ENCODE measurements at regions not wholly inside any gene's neighbourhood (a gene's known extent, or its start where the extent isn't known, plus 50 kb on each side); places are given as distances from the start of the nearest gene placed in this dataset.

GRCh38 chr2:8409461-8410260, 272.2 kb upstream of the ID2 start:
- in situ Hi-C loops (cut with MboI; ENCODE audit: low sequenced_read_pairs): no loop called here

- in situ Hi-C loops (cut with MboI; ENCODE audit: low sequenced_read_pairs): no loop called here
Observed at GRCh38 chr2:8412082-8412481, 269.8 kb upstream of the ID2 start.

DNA sequence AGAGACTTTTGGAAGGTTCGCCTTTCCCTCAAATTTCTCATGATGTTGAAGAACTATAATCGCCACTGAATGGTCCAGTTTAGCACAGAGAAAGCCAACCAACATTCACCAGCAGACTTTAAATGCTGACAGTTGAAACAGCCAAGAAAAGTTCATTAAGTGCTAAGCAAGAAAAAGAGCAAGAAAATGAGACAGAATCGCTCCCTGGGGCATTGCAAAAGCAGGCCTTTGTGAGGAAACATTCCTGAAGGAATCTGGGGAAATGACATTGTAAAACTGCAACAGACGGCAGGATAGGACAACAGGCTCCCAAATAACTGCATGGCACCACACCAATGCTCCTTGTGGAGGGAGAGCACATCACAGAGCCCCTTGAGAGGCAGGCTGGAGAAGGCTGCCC, 269.3 kb upstream of the ID2 start:
- in situ Hi-C loops (cut with MboI; ENCODE audit: low sequenced_read_pairs): no loop called here

DNA sequence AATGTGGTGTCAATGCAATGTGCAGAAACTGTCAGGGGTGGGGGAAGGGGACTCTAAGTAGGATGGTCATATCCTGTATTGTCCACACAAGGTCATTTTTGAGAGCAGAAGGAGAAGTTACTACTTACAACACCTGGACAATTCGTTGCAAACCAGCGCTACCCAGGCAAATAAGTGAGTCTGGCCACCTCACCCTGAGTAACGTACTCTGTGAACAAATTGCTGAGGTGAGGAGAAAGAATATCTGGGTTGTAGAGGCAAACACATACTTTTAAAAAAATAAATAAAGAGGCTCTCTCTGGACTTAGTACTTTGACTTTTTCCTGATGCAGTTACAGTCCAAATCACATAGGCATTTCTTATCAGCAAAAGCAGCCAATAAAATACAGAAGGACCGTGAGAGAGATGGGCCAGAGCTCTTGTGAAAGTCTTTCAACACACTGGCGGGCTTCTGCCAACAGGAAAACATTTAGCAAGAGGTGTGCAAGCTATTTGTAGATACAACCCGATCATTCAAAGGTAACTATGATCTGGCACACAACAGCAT, 268.2 kb upstream of the ID2 start:
- in situ Hi-C loops (cut with MboI; ENCODE audit: low sequenced_read_pairs): no loop called here

GRCh38 chr2:8414946-8415879, 266.6 kb upstream of the ID2 start:
- in situ Hi-C loops (cut with MboI; ENCODE audit: low sequenced_read_pairs): no loop called here

DNA sequence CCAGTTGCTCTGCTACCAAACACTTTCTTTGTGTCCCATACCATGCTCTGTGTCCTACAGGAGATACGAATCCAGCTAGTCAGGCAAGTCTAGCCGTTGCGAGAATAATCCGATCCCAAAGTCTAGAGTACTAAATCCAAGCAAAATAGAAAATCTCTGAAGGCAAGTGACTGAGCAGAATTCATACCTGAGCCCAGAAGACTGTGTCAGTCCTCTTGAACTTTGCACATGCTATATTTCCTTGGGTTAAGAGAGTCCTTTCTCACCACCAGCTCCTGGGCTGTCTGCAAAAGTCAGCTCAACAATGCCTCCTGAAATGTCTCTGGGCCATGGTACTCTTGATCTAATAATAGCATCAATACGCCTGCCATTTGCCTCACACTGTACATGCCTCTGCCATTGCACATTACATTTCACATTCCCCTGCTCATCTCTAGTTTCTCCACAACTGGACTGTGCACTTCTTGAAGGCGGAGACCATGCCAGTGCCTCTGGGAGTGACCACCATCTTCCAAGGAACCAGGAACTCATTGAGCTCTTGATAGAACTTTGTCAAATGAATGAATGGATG, 265.8 kb upstream of the ID2 start:
- in situ Hi-C loops (cut with MboI; ENCODE audit: low sequenced_read_pairs): no loop called here

DNA sequence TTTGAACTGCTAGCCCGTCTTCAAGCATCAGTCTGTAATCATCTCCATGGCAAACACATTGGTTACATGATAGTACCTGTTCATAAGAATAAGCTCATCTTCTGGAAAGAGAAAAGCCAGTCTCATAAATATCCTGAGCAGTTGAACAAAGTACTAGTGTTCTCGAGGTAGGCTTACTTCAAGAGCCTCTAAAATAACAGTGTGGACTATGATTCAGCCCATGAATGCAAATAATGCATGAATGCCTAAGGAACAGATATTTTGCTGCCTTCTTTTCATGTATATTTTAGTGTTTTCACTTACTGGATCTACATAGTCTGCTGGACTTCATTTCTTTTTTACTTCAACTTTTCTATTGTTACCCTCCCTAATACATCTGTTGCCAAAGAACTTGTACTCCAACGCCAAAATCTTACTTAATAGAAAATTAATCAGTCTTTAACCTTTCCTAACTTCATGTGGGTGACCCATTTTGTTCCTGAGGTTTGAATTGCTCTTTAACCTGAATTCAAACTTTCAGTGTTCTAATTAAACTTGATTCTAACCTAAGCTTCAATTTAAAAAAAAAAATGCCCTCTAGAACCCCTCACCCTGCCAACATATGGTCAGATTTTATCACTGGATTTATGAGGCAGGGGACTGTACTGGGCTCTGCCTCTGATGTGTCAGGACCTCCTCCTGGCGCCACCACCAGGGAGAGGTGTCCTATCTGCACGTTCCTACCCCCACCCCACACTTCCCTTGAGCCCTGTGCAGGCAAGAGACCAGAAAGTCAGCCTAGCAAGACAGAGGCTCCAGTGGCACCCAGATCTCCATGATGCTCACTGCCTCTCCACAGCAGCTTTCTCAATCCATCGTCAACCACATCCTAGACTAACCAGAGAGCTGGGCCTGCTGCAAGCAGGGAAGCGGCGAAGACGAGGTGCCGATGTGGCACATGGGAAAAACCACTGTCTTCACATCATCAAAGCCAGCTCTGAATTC, 264.7 kb upstream of the ID2 start:
- in situ Hi-C loops (cut with MboI; ENCODE audit: low sequenced_read_pairs): no loop called here

GRCh38 chr2:8418721-8419120, 263.1 kb upstream of the ID2 start:
- in situ Hi-C loops (cut with MboI; ENCODE audit: low sequenced_read_pairs): no loop called here

GRCh38 chr2:8421658-8422449, 260.0 kb upstream of the ID2 start:
- in situ Hi-C loops (cut with MboI; ENCODE audit: low sequenced_read_pairs): no loop called here

GRCh38 chr2:8422450-8422800, 259.4 kb upstream of the ID2 start:
- in situ Hi-C loops (cut with MboI; ENCODE audit: low sequenced_read_pairs): no loop called here

- in situ Hi-C loops (cut with MboI; ENCODE audit: low sequenced_read_pairs): no loop called here
Observed at GRCh38 chr2:8424997-8425900, 256.6 kb upstream of the ID2 start.

- in situ Hi-C loops (cut with MboI; ENCODE audit: low sequenced_read_pairs): no loop called here
Observed at GRCh38 chr2:8426550-8426949, 255.3 kb upstream of the ID2 start.

- in situ Hi-C loops (cut with MboI; ENCODE audit: low sequenced_read_pairs): no loop called here
Observed at GRCh38 chr2:8427211-8427610, 254.6 kb upstream of the ID2 start.

DNA sequence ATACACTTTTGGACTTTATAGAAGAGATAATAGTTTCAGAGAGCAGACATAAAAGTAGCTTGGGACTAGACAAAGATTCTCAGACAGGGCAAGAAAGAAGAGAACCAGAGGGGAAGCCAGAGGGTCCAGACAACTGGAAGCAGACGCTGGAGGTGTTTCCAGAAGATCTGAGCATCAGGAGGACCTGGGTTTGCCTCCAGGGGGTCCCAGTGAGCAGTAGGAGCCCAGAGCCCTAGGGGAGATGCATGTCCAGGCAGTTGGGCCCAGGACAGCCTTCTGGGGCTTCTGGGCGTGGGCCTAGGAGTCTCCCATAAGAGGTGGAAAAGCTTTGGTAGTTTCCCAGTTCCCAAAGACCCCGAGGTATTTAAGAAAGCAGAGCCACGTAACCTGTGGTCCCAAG, 251.2 kb upstream of the ID2 start:
- in situ Hi-C loops (cut with MboI; ENCODE audit: low sequenced_read_pairs): no loop called here

- in situ Hi-C loops (cut with MboI; ENCODE audit: low sequenced_read_pairs): no loop called here
Observed at GRCh38 chr2:8431446-8432125, 250.3 kb upstream of the ID2 start.

DNA sequence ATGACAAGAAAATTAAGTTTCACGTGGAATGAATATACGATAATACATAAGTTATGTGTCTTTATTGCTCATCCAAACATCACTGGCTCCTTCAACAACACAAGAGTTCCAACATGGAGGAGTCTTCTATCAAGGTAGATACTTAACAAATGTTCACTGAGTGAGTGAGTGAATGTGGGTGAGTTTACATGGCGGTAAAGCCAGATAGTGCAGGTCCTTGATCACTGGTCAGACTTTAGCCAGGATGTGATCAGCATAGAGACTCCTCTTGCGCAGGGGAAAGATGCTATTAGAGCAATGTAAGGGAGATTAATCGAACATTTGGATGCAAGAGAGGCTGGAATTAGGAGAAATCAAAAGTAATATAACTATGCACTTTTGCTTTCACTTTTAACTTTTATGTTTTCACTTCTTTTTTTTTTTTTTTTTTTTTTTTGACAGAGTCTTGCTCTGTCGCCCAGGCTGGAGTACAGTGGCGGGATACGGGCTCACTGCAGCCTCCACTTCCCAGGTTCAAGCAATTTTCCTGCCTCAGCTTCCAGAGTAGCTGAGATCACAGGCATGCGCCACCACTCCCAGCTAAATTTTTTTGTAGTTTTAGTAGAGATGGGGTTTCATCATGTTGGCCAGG, 249.0 kb upstream of the ID2 start:
- in situ Hi-C loops (cut with MboI; ENCODE audit: low sequenced_read_pairs): no loop called here

GRCh38 chr2:8433390-8433789, 248.5 kb upstream of the ID2 start:
- in situ Hi-C loops (cut with MboI; ENCODE audit: low sequenced_read_pairs): no loop called here

Data from HL-60/S4 treated with phorbol 12-myristate 13-acetate at 8.2 ng/mL for 4 days and 3 days (cell line).